OCI-LY3 (cell line): ENCODE measurements at regions not wholly inside any gene's neighbourhood (a gene's known extent, or its start where the extent isn't known, plus 50 kb on each side); places are given as distances from the start of the nearest gene placed in this dataset.

Experiments
- CTCF ChIP-seq: fragments of 200-600, 300-600 bp; sonication (generic); IDR thresholded peaks from 2 replicates; pipeline ENCODE4 v1.5.1; 2014; ENCODE audit warnings: antibody characterized with exemption, low read length, low read depth
- EZH2phosphoT487 ChIP-seq: fragments of 200-600 bp; shearing (Covaris generic); IDR thresholded peaks from 2 replicates; pipeline ENCODE4 v1.6.1; 2018; ENCODE audit warnings: antibody characterized with exemption, mixed run types, low read depth

- TF ChIP-seq CTCF (no peak), EZH2phosphoT487 (no peak)
Observed at GRCh38 chrY:19042306-19042958, 268.9 kb upstream of the HSFY2 start.
